H1 (cell line): ENCODE measurements at regions not wholly inside any gene's neighbourhood (a gene's known extent, or its start where the extent isn't known, plus 50 kb on each side); places are given as distances from the start of the nearest gene placed in this dataset.

Source experiments
- CTCF ChIA-PET: fragments of 300-600 bp; sonication (Branson Sonifier 250); formaldehyde crosslinking; loops from one replicate; lab custom pipeline; 2021; ENCODE audit not compliant: partially characterized antibody; lab: Charles Lee
- POLR2A ChIA-PET: fragments of 300-600 bp; sonication (Branson Sonifier 250); formaldehyde crosslinking; loops from one replicate; lab custom pipeline; 2021; ENCODE audit warnings: inconsistent platforms; ENCODE audit not compliant: partially characterized antibody; lab: Charles Lee
- DNase-seq, 2 experiments: peaks; one replicate each; pipeline versions ENCODE4 v3.0.0 to v3.0.0-alpha.2; 2010 to 2022; ENCODE audit warnings: low spot score in 2 of 2, low read depth in 1 of 2, mixed read lengths in 1 of 2
- FAIRE-seq: peaks from 2 replicates; lab custom pipeline; 2011; peaks lifted over from hg19 to GRCh38; lab: Jason Lieb, UNC
- H2AFZ ChIP-seq: 2 replicates; pipeline ENCODE4 v1.8.1; 2012; ENCODE audit warnings: low read length, inconsistent platforms
- H2AK5ac ChIP-seq: 2 replicates; pipeline ENCODE4 v1.6.1; 2013; ENCODE audit warnings: low read depth, low read length
- H2BK120ac ChIP-seq: replicated peaks from 2 replicates; pipeline ENCODE3; 2013; ENCODE audit warnings: low read depth, low read length, inconsistent platforms
- H2BK12ac ChIP-seq: 2 replicates; pipeline ENCODE4 v1.6.1; 2013; ENCODE audit warnings: low read depth, low read length
- H2BK15ac ChIP-seq: 2 replicates; pipeline ENCODE4 v1.6.1; 2013; ENCODE audit warnings: low read length
- H2BK20ac ChIP-seq: 2 replicates; pipeline ENCODE4 v1.6.1; 2013; ENCODE audit warnings: low read length
- H2BK5ac ChIP-seq: 2 replicates; pipeline ENCODE4 v1.6.1; 2013; ENCODE audit warnings: low read depth, low read length
- H3K14ac ChIP-seq: 2 replicates; pipeline ENCODE4 v1.6.1; 2013; ENCODE audit warnings: inconsistent platforms; ENCODE audit not compliant: insufficient read length
- H3K18ac ChIP-seq: 2 replicates; pipeline ENCODE4 v1.6.1; 2013; ENCODE audit warnings: low read length; ENCODE audit errors: extremely low read depth
- H3K23ac ChIP-seq: 2 replicates; pipeline ENCODE4 v1.6.1; 2013; ENCODE audit warnings: inconsistent platforms; ENCODE audit not compliant: insufficient read length
- H3K23me2 ChIP-seq: 2 replicates; pipeline ENCODE4 v1.6.1; 2013; ENCODE audit warnings: low read depth, low read length
- H3K27ac ChIP-seq: 2 replicates; pipeline ENCODE4 v1.6.1; 2011; ENCODE audit warnings: low read depth, low read length, inconsistent platforms
- H3K27me3 ChIP-seq, 4 experiments: replicated peaks in 1 of 4; 1 replicate in 1 of 4; 2 replicates in 3 of 4; pipeline versions ENCODE4 v1.6.1 to v1.8.1; 2011 to 2013; ENCODE audit warnings: low read length in 3 of 4, mild to moderate bottlenecking in 3 of 4, inconsistent platforms in 2 of 4, mixed read lengths in 2 of 4, moderate library complexity in 1 of 4; ENCODE audit not compliant: control insufficient read depth in 3 of 4, insufficient read depth in 3 of 4; ENCODE audit errors: extremely low read depth in 1 of 4
- H3K36me3 ChIP-seq, 4 experiments: 2 replicates each; pipeline versions ENCODE4 v1.6.1 to v1.8.1; 2011 to 2013; ENCODE audit warnings: mild to moderate bottlenecking in 4 of 4, low read length in 3 of 4, moderate library complexity in 2 of 4, control low read depth in 1 of 4, inconsistent platforms in 1 of 4; ENCODE audit not compliant: insufficient read depth in 4 of 4, control insufficient read depth in 2 of 4
- H3K4ac ChIP-seq: replicated peaks from 2 replicates; pipeline ENCODE3; 2013; ENCODE audit warnings: low read length, low read depth, mixed read lengths, inconsistent platforms; ENCODE audit not compliant: insufficient read length
- H3K4me1 ChIP-seq, 4 experiments: replicated peaks in 1 of 4; 1 replicate in 1 of 4; 2 replicates in 3 of 4; pipeline versions ENCODE4 v1.6.1 to v1.8.1; 2011 to 2013; ENCODE audit warnings: low read length in 3 of 4, inconsistent platforms in 2 of 4, mixed read lengths in 1 of 4; ENCODE audit not compliant: insufficient read depth in 4 of 4, control insufficient read depth in 3 of 4
- H3K4me2 ChIP-seq, 2 experiments: 2 replicates each; pipeline versions ENCODE4 v1.6.1 to v1.8.1; 2011 to 2013; ENCODE audit warnings: low read depth in 2 of 2, low read length in 2 of 2, control low read depth in 1 of 2, inconsistent platforms in 1 of 2, mild to moderate bottlenecking in 1 of 2; ENCODE audit not compliant: insufficient read depth in 1 of 2
- H3K4me3 ChIP-seq, 4 experiments: fragments of 200-600, 300-600 bp in 1 of 4; sonication (generic), shearing (Covaris generic), sonication (Bioruptor Twin) in 1 of 4; 2 replicates each; pipeline versions ENCODE4 v1.5.1 to v1.8.1; 2011 to 2016; ENCODE audit warnings: low read length in 4 of 4, low read depth in 3 of 4, control low read depth in 2 of 4, inconsistent platforms in 2 of 4, mild to moderate bottlenecking in 2 of 4, mixed read lengths in 1 of 4, moderate library complexity in 1 of 4; ENCODE audit not compliant: insufficient read depth in 2 of 4; ENCODE audit errors: extremely low read depth in 1 of 4
- H3K56ac ChIP-seq: replicated peaks from 2 replicates; pipeline ENCODE3; 2013; ENCODE audit warnings: low read depth, mild to moderate bottlenecking, mixed read lengths, low read length, inconsistent platforms; ENCODE audit not compliant: insufficient read length
- H3K79me1 ChIP-seq: 2 replicates; pipeline ENCODE4 v1.6.1; 2013; ENCODE audit warnings: low read depth, low read length, control low read depth
- H3K79me2 ChIP-seq, 2 experiments: 2 replicates each; pipeline versions ENCODE4 v1.6.1 to v1.8.1; 2012 to 2013; ENCODE audit warnings: low read length in 2 of 2, mild to moderate bottlenecking in 2 of 2, inconsistent platforms in 1 of 2; ENCODE audit not compliant: insufficient read depth in 2 of 2, control insufficient read depth in 1 of 2
- H3K9ac ChIP-seq, 4 experiments: replicated peaks in 1 of 4; 1 replicate in 1 of 4; 2 replicates in 3 of 4; pipeline versions ENCODE4 v1.6.1 to v1.8.1; 2011 to 2013; ENCODE audit warnings: low read depth in 3 of 4, low read length in 3 of 4, control low read depth in 2 of 4, mild to moderate bottlenecking in 2 of 4, moderate library complexity in 2 of 4, inconsistent platforms in 1 of 4; ENCODE audit errors: extremely low read depth in 1 of 4
- H3K9me3 ChIP-seq, 2 experiments: 2 replicates each; pipeline versions ENCODE4 v1.6.1 to v1.8.1; 2012 to 2013; ENCODE audit warnings: mild to moderate bottlenecking in 2 of 2, moderate library complexity in 2 of 2, control low read depth in 1 of 2, inconsistent platforms in 1 of 2, low read depth in 1 of 2, low read length in 1 of 2, mixed read lengths in 1 of 2; ENCODE audit not compliant: insufficient read depth in 2 of 2
- H4K20me1 ChIP-seq, 2 experiments: replicated peaks in 1 of 2; 2 replicates each; pipeline versions ENCODE3 to v1.8.1; 2011 to 2013; ENCODE audit warnings: inconsistent platforms in 2 of 2, low read length in 2 of 2, mild to moderate bottlenecking in 1 of 2; ENCODE audit not compliant: insufficient read depth in 2 of 2, control insufficient read depth in 1 of 2
- H4K5ac ChIP-seq: 2 replicates; pipeline ENCODE4 v1.6.1; 2013; ENCODE audit warnings: low read length, low read depth, mixed read lengths, inconsistent platforms; ENCODE audit not compliant: insufficient read length
- H4K8ac ChIP-seq: 2 replicates; pipeline ENCODE4 v1.8.0; 2013; ENCODE audit warnings: mild to moderate bottlenecking, moderate library complexity, low read length, inconsistent platforms; ENCODE audit not compliant: insufficient read depth; ENCODE audit errors: extremely low read depth
- H4K91ac ChIP-seq: replicated peaks from 2 replicates; pipeline ENCODE3; 2013; ENCODE audit warnings: low read length, mixed read lengths, inconsistent platforms; ENCODE audit not compliant: insufficient read length
- ATF2 ChIP-seq: IDR thresholded peaks from 2 replicates; pipeline ENCODE4 v1.6.1; 2012; ENCODE audit warnings: low read length, inconsistent platforms
- WGBS, 2 experiments: shearing (Covaris generic) in 1 of 2; methylation state at CpG; one replicate each; pipeline versions ENCODE4 v1.1.6 to v1.1.7; 2013 to 2015; ENCODE audit warnings: low lambda C conversion rate in 2 of 2, mixed read lengths in 2 of 2, inconsistent platforms in 1 of 2, low coverage in 1 of 2, missing lambda C conversion rate in 1 of 2; ENCODE audit not compliant: insufficient replicate concordance in 2 of 2, insufficient coverage in 1 of 2, insufficient read length in 1 of 2; ENCODE audit errors: extremely low coverage in 1 of 2, missing lambda C conversion rate in 1 of 2; 5-methylcytosine and 5-hydroxymethylcytosine counted together

GRCh38 chr5:176712546-176713304, 65.4 kb downstream of the TSPAN17 start:
- H4K8ac ChIP-seq: no peak overlapping the region; the same call in 1 of the 2 replicates
- DNase-seq (no peak), FAIRE-seq (no peak)
- 53% methylated on average over 17 of the region's 17 CpGs; no CpG with 5 or more reads in 1 of the 2 experiments for WGBS, 2 experiments
- H2BK5ac ChIP-seq: peak overlapping the region; percentile 88; the same call in 1 of the 2 replicates
- H3K4me2 ChIP-seq: no peak overlapping the region; a peak in 1 of 4 replicates
- H3K36me3 ChIP-seq: no peaks in the 10 kb centered on the region
- H3K27me3 ChIP-seq: no peaks in the 10 kb centered on the region; a peak in 2 of 7 replicates
- H3K4me3 ChIP-seq: no peak overlapping the region
- peak overlapping the region; percentile 15 for H4K91ac ChIP-seq
- CTCF ChIA-PET: interaction anchor here (0.6 to 9.2 kb wide), 16 partner anchors 10 to 360 kb away, joined by 3 to 69 read pairs (median 4); no protein-coding TSS in a partner anchor
- no peak overlapping the region for H3K56ac ChIP-seq
- H3K4ac ChIP-seq: no peak overlapping the region
- peak overlapping the region; percentile 99; the same call in 1 of the 2 replicates for H2BK15ac ChIP-seq
- no peaks in the 10 kb centered on the region for H3K23me2 ChIP-seq
- H3K18ac ChIP-seq: peak overlapping the region; percentile 83
- 0 out of 2 replicates have a peak overlapping the region, but pooled peaks have one; percentile 5 for H2AFZ ChIP-seq
- H3K23ac ChIP-seq: no peak overlapping the region
- H2BK12ac ChIP-seq: peak overlapping the region; percentile 80; the same call in 1 of the 2 replicates
- H3K27ac ChIP-seq: no peak overlapping the region
- TF ChIP-seq ATF2: no peak
- TF ChIP-seq, all 59 proteins: peak for 0
- Histone ChIP-seq H2BK20ac (peak overlapping the region; percentile 92; the same call in 1 of the 2 replicates), H2AK5ac (0 out of 2 replicates have a peak overlapping the region, but pooled peaks have one; percentile 39), H3K79me2 (no peaks in the 10 kb centered on the region), H4K5ac (no peak overlapping the region), H2BK120ac (peak overlapping the region; percentile 55), H3K14ac (no peak overlapping the region), H4K20me1 (no peaks in the 10 kb centered on the region), H3K9me3 (peaks cover 6 to 9% of the 10 kb centered on the region in 2 experiments; a peak in 2 of 4 replicates), H3K4me1 (peaks cover 0 to 11% (median 7%) of the 10 kb centered on the region in 4 experiments; a peak in 4 of 7 replicates), H3K79me1 (no peaks in the 10 kb centered on the region), H3K9ac (no peak overlapping the region)
- POLR2A ChIA-PET: interaction anchor here (0.8 to 2.2 kb wide), 5 partner anchors 8 to 420 kb away, joined by 3 to 5 read pairs (median 4); no protein-coding TSS in a partner anchor
